ENCODE measurements at regions not wholly inside any gene's neighbourhood (a gene's known extent, or its start where the extent isn't known, plus 50 kb on each side); places are given as distances from the start of the nearest gene placed in this dataset.

DNA sequence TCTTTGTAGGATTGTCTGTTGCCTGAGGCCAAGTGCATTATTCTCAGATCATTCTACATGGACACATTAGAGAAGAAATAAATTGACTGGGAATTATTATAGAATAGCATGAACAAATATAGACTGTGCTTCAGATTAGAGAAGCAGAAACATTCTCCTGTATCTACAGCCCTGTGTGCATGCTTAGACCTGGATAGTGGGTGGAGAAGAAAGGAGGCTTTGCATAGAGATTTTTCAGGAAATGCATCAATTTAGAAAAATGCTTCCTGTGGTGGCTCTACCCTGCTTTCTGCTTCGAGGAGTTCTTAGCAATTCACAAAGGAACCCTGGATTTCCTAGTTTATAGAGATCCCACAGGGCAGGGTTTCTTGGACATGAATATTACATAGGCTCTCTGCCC, 66.7 kb downstream of the IRX1 start:
- TF ChIP-seq, protein P1, sequence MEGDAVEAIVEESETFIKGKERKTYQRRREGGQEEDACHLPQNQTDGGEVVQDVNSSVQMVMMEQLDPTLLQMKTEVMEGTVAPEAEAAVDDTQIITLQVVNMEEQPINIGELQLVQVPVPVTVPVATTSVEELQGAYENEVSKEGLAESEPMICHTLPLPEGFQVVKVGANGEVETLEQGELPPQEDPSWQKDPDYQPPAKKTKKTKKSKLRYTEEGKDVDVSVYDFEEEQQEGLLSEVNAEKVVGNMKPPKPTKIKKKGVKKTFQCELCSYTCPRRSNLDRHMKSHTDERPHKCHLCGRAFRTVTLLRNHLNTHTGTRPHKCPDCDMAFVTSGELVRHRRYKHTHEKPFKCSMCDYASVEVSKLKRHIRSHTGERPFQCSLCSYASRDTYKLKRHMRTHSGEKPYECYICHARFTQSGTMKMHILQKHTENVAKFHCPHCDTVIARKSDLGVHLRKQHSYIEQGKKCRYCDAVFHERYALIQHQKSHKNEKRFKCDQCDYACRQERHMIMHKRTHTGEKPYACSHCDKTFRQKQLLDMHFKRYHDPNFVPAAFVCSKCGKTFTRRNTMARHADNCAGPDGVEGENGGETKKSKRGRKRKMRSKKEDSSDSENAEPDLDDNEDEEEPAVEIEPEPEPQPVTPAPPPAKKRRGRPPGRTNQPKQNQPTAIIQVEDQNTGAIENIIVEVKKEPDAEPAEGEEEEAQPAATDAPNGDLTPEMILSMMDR (IDR thresholded peaks at IDR 0.05), result no peak
- TF ChIP-seq CBX2 (IDR thresholded peaks at IDR 0.05; ENCODE audit: borderline replicate concordance, low read depth), result no peak
- no peak for TF ChIP-seq HMGXB4 (CRISPR knock-in tag; IDR thresholded peaks at IDR 0.05; ENCODE audit: borderline replicate concordance)
- TF ChIP-seq CHD4 (IDR thresholded peaks at IDR 0.05; ENCODE audit: borderline replicate concordance), result no peak
